BLaER1 treated with 17β-estradiol and CSF1 and Interleukin-3, amounts not matched to agents 10 nM and 100 nM (cell line): ENCODE measurements at regions not wholly inside any gene's neighbourhood (a gene's known extent, or its start where the extent isn't known, plus 50 kb on each side); places are given as distances from the start of the nearest gene placed in this dataset.
A peak's percentile ranks its signal among the peaks of the same experiment; 100 is the strongest.
"Not testable (repeated sequence)": the region's sequence is repeated elsewhere in the genome, so short reads cannot be mapped to it uniquely, and the experiment has no call there.

ENCODE experiments used
- H3K27ac ChIP-seq, 11 experiments: shearing (Covaris generic); formaldehyde crosslinking; 2 replicates each; pipeline ENCODE4 v1.8.1; 2022
- H3K27me3 ChIP-seq, 11 experiments: shearing (Covaris generic); formaldehyde crosslinking; 2 replicates each; pipeline ENCODE4 v1.8.1; 2022
- H3K36me3 ChIP-seq, 11 experiments: shearing (Covaris generic); formaldehyde crosslinking; 2 replicates each; pipeline ENCODE4 v1.8.1; 2022
- H3K4me1 ChIP-seq, 10 experiments: shearing (Covaris generic); formaldehyde crosslinking; 2 replicates each; pipeline ENCODE4 v1.8.1; 2022
- H3K4me2 ChIP-seq, 11 experiments: shearing (Covaris generic); formaldehyde crosslinking; 2 replicates each; pipeline ENCODE4 v1.8.1; 2022
- H3K4me3 ChIP-seq, 10 experiments: shearing (Covaris generic); formaldehyde crosslinking; 2 replicates each; pipeline ENCODE4 v1.8.1; 2022
- H3K9ac ChIP-seq, 11 experiments: shearing (Covaris generic); formaldehyde crosslinking; 2 replicates each; pipeline ENCODE4 v1.8.1; 2022
- H3K9me3 ChIP-seq, 11 experiments: shearing (Covaris generic); formaldehyde crosslinking; replicated peaks in 1 of 11; 2 replicates each; pipeline ENCODE4 v1.8.1; 2022
- H4K20me1 ChIP-seq, 11 experiments: shearing (Covaris generic); formaldehyde crosslinking; 2 replicates each; pipeline ENCODE4 v1.8.1; 2022
- Cebpa-rat ChIP-seq, 11 experiments: shearing (Covaris generic); IDR thresholded peaks; 2 replicates each; pipeline ENCODE4 v1.8.1; 2022

DNA sequence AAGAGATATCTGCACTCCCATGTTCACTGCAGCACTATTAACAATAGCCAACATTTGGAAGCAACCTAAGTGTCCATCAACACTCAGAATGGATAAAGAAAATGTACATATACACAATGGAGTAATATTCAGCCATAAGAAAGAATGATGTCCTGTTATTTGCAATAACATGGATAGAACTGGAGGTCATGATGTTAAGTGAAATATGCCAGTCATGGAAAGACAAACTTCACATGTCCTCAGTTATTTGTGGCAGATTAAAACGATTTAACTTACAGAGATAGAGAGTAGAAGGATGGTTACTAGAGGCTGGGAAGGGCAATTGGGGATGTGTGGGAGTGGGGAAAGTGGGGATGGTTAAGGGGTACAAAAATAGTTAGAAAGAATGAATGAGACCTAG is 110.3 kb upstream of the PCSK5 start:
- Histone ChIP-seq H3K4me1 (no peaks in the 10 kb centered on the region), H3K27ac (no peak overlapping the region), H3K9ac (no peak overlapping the region), H3K4me3 (no peak overlapping the region), H4K20me1 (no peaks in the 10 kb centered on the region), H3K27me3 (no peaks in the 10 kb centered on the region), H3K4me2 (no peak overlapping the region), H3K9me3 (0 out of 22 replicates have a peak, but pooled peaks cover 0 to 9% (median 0%) of the 10 kb centered on the region in 11 experiments), H3K36me3 (no peaks in the 10 kb centered on the region)
- no peak for TF ChIP-seq Cebpa-rat (IDR thresholded peaks at IDR 0.05)

DNA sequence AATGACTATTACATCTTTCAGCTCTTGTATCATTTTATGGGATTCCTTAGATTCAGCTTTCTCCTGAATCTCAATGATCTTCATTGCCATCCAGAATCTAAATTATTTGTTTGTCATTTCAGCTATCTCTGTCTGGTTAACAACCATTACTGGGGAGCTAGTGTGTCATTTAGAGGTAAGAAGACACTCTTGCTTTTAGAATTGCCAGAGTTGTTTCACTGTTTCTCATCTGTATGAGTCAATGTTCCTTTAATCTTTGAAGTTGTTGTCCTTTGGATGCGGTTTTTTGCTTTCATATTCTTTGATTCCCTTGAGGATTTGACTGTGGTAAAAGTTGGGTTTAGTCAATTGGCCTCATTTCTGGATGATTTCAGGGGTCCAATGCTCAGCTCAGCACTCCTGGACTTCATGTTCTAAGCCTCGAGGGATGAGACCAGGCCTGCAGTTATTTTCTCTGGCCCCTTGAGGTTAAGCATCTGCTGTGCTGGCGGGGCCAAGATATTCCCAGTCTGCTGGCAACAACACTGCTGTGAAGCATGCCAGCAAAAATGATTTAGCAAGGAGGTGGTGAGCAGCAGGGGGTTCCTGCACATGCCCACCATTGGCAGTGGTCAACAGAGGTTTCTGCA is 102.4 kb upstream of the PCSK5 start:
- no peak overlapping the region for H3K9ac ChIP-seq
- H3K4me1 ChIP-seq = peaks cover 0 to 20% (median 13%) of the 10 kb centered on the region in 10 experiments; a peak in 17 of 20 replicates
- no peak for TF ChIP-seq Cebpa-rat (IDR thresholded peaks at IDR 0.05)
- H3K4me2 ChIP-seq = peak overlapping the region in 10 of 11 experiments; percentile 23 to 84 (median 60); a peak in 18 of 22 replicates
- no peak overlapping the region for H3K4me3 ChIP-seq
- no peaks in the 10 kb centered on the region for H4K20me1 ChIP-seq
- no peaks in the 10 kb centered on the region for H3K36me3 ChIP-seq
- H3K27me3 ChIP-seq = no peaks in the 10 kb centered on the region
- H3K27ac ChIP-seq = no peak overlapping the region
- H3K9me3 ChIP-seq = peaks cover 0 to 6% (median 0%) of the 10 kb centered on the region in 11 experiments; a peak in 1 of 22 replicates

DNA sequence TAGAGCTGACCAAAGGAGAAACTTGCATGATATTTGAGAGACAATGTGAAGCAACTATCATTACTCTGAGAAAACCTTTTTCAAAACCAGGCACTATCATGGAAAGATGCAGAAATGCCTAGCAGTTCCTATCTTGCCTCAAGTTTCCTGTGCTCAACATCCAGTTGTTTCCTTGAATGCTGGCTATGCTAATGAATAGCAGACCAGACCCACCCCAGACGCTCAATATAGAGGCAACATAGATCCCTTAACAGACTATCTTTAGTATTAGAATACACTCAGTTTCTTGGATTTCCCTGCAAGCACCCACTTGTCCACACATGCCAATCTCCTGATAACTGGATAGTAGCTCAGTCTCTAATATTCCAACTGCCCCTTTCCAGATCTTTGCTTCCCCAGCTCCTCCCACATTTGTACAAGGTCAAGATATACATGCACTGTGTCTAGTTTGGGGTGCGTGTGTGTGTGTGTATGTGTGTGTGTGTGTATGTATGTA is 93.3 kb upstream of the PCSK5 start:
- Histone ChIP-seq H3K4me1 (no peaks in the 10 kb centered on the region), H3K4me2 (no peak overlapping the region), H4K20me1 (no peaks in the 10 kb centered on the region), H3K4me3 (no peak overlapping the region), H3K27ac (no peak overlapping the region), H3K9me3 (0 out of 22 replicates have a peak, but pooled peaks cover 0 to 3% (median 0%) of the 10 kb centered on the region in 11 experiments), H3K27me3 (no peaks in the 10 kb centered on the region), H3K9ac (no peak overlapping the region), H3K36me3 (no peaks in the 10 kb centered on the region)
- TF ChIP-seq Cebpa-rat (IDR thresholded peaks at IDR 0.05) = no peak

DNA sequence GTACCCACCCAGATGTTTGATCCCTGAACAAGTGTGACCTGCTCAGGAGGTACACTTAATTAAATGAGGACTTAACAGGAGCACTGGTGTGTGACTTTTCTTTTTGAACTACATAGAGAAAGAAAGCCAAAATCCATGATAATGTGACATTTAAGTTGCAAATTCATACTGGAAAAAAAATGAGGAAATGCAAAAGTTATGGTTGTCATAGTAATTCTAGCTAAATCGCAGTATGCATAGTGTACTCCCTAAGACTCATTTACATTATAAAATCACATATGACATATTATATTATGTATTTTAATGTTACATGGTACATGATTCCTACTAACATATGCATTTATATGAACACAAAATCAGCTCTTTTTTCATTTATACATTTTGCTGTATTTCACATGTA is 92.0 kb upstream of the PCSK5 start:
- H3K27ac ChIP-seq = no peak overlapping the region
- TF ChIP-seq Cebpa-rat (IDR thresholded peaks at IDR 0.05) = no peak
- no peak overlapping the region for H3K4me2 ChIP-seq
- no peak overlapping the region for H3K4me3 ChIP-seq
- 0 out of 22 replicates have a peak, but pooled peaks cover 0 to 3% (median 0%) of the 10 kb centered on the region in 11 experiments for H3K9me3 ChIP-seq
- no peaks in the 10 kb centered on the region for H3K27me3 ChIP-seq
- H3K4me1 ChIP-seq = no peaks in the 10 kb centered on the region
- no peaks in the 10 kb centered on the region for H3K36me3 ChIP-seq
- H4K20me1 ChIP-seq = no peaks in the 10 kb centered on the region
- H3K9ac ChIP-seq = no peak overlapping the region

DNA sequence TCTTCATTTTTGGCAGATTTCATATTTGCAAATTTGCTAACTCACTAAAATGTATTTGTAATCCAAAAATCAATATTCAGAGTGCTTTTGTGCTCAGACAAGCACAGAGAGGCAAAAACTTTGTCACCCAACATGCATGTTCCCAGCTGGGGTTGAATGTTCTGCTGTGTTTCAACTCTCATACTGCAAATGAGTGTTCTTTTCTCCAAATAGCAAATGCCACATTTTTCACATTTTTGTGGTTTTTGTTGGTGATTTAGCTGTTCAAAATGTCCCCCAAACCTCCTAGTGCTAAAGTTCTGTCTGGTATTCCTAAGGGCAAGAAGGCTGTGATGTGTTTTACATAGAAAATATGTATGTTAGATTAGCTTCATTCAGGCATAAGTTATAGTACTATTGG is 87.3 kb upstream of the PCSK5 start:
- no peak overlapping the region for H3K27ac ChIP-seq
- TF ChIP-seq Cebpa-rat (IDR thresholded peaks at IDR 0.05) = no peak
- no peaks in the 10 kb centered on the region for H3K9me3 ChIP-seq
- H3K4me1 ChIP-seq = no peaks in the 10 kb centered on the region
- H3K4me3 ChIP-seq = no peak overlapping the region
- no peak overlapping the region for H3K4me2 ChIP-seq
- H4K20me1 ChIP-seq = no peaks in the 10 kb centered on the region
- no peak overlapping the region for H3K9ac ChIP-seq
- H3K36me3 ChIP-seq = no peaks in the 10 kb centered on the region
- no peaks in the 10 kb centered on the region for H3K27me3 ChIP-seq

DNA sequence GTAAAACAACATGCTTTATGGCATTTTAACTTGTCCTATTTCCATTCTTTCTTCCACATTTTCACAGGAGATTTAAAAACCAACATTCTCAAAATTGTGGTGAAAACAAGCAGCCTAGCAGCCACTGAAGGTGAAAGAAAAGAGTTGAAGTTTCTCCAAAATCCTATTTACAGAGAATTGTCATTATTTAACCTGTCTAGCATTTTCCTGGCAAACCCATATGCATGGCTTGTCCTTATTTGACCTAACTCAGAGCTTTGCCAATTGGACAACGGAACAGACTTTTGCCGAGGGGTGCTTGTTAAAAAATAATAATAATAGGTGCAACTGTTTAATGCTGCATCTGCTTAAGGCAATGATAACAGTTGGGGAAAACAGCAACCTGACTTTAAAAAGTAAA is 80.4 kb upstream of the PCSK5 start:
- no peak for TF ChIP-seq Cebpa-rat (IDR thresholded peaks at IDR 0.05)
- Histone ChIP-seq H3K4me1 (peaks cover 0 to 19% (median 0%) of the 10 kb centered on the region in 10 experiments; a peak in 4 of 20 replicates), H3K9me3 (peaks cover 4 to 43% (median 9%) of the 10 kb centered on the region in 11 experiments; a peak in 15 of 22 replicates), H3K36me3 (no peaks in the 10 kb centered on the region), H3K27ac (no peak overlapping the region), H3K4me2 (no peak overlapping the region), H4K20me1 (no peaks in the 10 kb centered on the region), H3K4me3 (no peak overlapping the region), H3K27me3 (no peaks in the 10 kb centered on the region), H3K9ac (no peak overlapping the region)

DNA sequence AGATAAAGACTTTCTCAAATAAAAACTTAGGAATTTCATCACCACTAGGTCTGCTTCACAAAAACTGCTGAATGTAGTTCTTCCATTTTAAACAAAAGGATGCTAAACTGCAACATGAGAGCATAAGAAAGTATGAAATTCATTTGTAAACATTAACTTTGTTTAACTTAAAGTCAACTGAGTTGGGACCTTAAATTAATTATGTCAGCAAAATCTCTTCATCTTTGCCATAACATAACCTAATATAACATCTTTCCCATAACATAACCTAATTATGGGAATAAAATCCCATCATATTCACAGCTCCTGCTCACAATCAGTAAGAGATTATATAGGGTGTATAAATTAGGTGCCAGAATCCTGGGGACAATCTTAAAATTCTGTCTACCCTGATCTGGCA is 78.8 kb upstream of the PCSK5 start:
- Histone ChIP-seq H3K4me1 (peaks cover 0 to 19% (median 0%) of the 10 kb centered on the region in 10 experiments; a peak in 4 of 20 replicates), H3K9ac (no peak overlapping the region), H3K4me2 (0 out of 22 replicates have a peak overlapping the region, but pooled peaks of 1 of the 11 experiments have one; percentile 53), H3K9me3 (peaks cover 4 to 53% (median 13%) of the 10 kb centered on the region in 11 experiments; a peak in 15 of 22 replicates), H3K36me3 (no peaks in the 10 kb centered on the region), H3K27me3 (no peaks in the 10 kb centered on the region), H3K27ac (peak overlapping the region in 1 of 11 experiments; percentile 16; a peak in 1 of 22 replicates), H4K20me1 (no peaks in the 10 kb centered on the region), H3K4me3 (no peak overlapping the region)
- no peak for TF ChIP-seq Cebpa-rat (IDR thresholded peaks at IDR 0.05)

DNA sequence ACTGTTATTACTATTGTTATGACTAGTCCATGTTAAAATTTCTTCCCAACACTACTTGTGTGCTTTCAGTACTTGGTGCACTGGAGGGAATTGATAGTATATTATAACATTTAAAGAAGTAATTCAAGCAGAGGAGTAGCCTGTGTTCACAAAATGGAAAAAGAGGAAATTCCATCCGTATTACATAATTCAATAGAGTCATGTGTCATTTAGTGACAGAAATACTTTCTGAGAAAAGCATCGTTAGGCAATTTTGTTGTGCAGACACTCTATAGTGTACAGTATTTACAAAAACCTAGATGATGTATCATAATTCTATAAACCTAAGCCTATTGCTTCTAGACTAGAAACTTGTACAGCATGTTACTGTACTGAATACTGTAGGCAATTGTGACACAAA is 78.3 kb upstream of the PCSK5 start:
- Histone ChIP-seq H3K4me1 (peaks cover 0 to 19% (median 0%) of the 10 kb centered on the region in 10 experiments; a peak in 4 of 20 replicates), H3K4me3 (no peak overlapping the region), H3K9me3 (peaks cover 4 to 58% (median 13%) of the 10 kb centered on the region in 11 experiments; a peak in 15 of 22 replicates), H3K9ac (no peak overlapping the region), H3K36me3 (no peaks in the 10 kb centered on the region), H4K20me1 (no peaks in the 10 kb centered on the region), H3K27me3 (no peaks in the 10 kb centered on the region), H3K27ac (peak overlapping the region in 4 of 11 experiments; percentile 7 to 35 (median 24); a peak in 3 of 22 replicates), H3K4me2 (peak overlapping the region in 2 of 11 experiments; percentile 31 to 53; a peak in 2 of 22 replicates)
- no peak for TF ChIP-seq Cebpa-rat (IDR thresholded peaks at IDR 0.05)

DNA sequence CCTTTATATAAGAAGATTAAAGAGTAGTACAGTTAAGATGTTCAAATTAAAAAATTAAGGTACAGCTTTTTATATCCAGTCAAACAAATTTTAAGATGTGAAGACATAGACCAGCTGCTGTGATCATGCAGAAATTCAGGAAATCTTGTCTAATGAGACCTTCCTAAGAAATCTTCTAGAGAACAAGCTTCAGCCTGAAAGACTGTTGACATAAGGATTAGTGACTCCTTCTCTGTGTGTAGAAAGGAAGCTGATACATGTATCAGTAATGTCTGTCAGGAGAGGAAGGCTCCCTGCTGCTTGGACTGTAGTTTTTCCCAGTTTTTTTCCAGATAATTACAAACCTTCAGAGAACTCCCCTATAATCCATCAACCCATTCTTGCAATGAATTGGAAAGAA is 75.8 kb upstream of the PCSK5 start:
- Histone ChIP-seq H3K4me3 (no peak overlapping the region), H3K27me3 (no peaks in the 10 kb centered on the region), H3K4me1 (peaks cover 0 to 19% (median 0%) of the 10 kb centered on the region in 10 experiments; a peak in 4 of 20 replicates), H4K20me1 (no peaks in the 10 kb centered on the region), H3K36me3 (no peaks in the 10 kb centered on the region), H3K4me2 (no peak overlapping the region), H3K27ac (no peak overlapping the region), H3K9me3 (peaks cover 4 to 59% (median 12%) of the 10 kb centered on the region in 11 experiments; a peak in 15 of 22 replicates), H3K9ac (no peak overlapping the region)
- no peak for TF ChIP-seq Cebpa-rat (IDR thresholded peaks at IDR 0.05)

DNA sequence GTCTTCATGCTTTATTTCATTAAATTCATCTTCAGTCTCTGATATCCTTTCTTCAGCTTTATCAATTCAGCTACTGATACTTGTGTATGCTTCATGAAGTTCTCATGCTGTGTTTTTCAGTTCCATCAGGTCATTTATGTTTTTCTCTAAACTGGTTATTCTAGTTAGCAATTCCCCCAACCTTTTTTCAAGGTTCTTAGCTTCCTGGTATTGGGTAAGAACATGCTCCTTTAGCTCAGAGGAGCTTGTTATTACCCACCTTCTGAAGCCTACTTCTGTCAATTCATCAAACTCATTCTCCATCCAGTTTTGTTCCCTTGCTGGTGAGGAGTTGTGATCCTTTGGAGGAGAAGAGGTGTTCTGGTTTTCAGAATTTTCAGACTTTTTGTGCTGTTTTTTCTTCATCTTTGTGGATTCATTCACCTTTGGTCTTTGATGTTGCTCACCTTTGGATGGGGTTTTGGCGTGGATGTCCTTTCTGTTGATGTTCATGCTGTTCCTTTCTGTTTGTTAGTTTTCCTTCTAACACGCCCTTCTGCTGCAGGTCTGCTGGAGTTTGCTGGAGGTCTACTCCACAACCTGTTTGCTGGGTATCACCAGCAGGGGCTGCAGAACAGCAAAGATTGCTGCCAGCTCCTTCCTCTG is 69.9 kb upstream of the PCSK5 start:
- not testable (repeated sequence) for H3K4me2 ChIP-seq, H3K9ac ChIP-seq, H4K20me1 ChIP-seq, H3K4me3 ChIP-seq, H3K27ac ChIP-seq, H3K36me3 ChIP-seq, H3K27me3 ChIP-seq
- H3K9me3 ChIP-seq = peaks cover 0 to 14% (median 5%) of the 10 kb centered on the region in 11 experiments; a peak in 5 of 22 replicates
- H3K4me1 ChIP-seq = peaks cover 0 to 11% (median 8%) of the 10 kb centered on the region in 10 experiments; a peak in 13 of 20 replicates
